H9 (cell line): ENCODE measurements at regions not wholly inside any gene's neighbourhood (a gene's known extent, or its start where the extent isn't known, plus 50 kb on each side); places are given as distances from the start of the nearest gene placed in this dataset.

Source experiments
- DNase-seq: peaks from one replicate; pipeline ENCODE4 v3.0.0-alpha.2; 2017
- H2AFZ ChIP-seq: one replicate; pipeline ENCODE4 v1.6.1; 2013; ENCODE audit warnings: mild to moderate bottlenecking, low read length, control low read depth, moderate library complexity
- H2AK5ac ChIP-seq: 2 replicates; pipeline ENCODE4 v1.6.1; 2013; ENCODE audit warnings: low read length, control low read depth, mixed read lengths; ENCODE audit not compliant: insufficient read length
- H2BK120ac ChIP-seq: one replicate; pipeline ENCODE4 v1.6.1; 2013; ENCODE audit warnings: low read depth, mild to moderate bottlenecking, low read length, control low read depth, inconsistent platforms; ENCODE audit not compliant: poor library complexity, severe bottlenecking
- H2BK12ac ChIP-seq: 2 replicates; pipeline ENCODE4 v1.6.1; 2013; ENCODE audit warnings: low read length, control low read depth, mixed read lengths, low read depth; ENCODE audit not compliant: insufficient read length
- H2BK15ac ChIP-seq: 2 replicates; pipeline ENCODE4 v1.6.1; 2013; ENCODE audit warnings: low read depth, low read length, control low read depth
- H2BK20ac ChIP-seq: one replicate; pipeline ENCODE4 v1.6.1; 2013; ENCODE audit warnings: low read depth, mild to moderate bottlenecking, low read length, control low read depth, inconsistent platforms; ENCODE audit not compliant: poor library complexity, severe bottlenecking
- H2BK5ac ChIP-seq: 2 replicates; pipeline ENCODE4 v1.6.1; 2013; ENCODE audit warnings: low read length, control low read depth, mixed read lengths; ENCODE audit not compliant: insufficient read length
- H3K14ac ChIP-seq: 2 replicates; pipeline ENCODE4 v1.6.1; 2013; ENCODE audit warnings: low read length, control low read depth; ENCODE audit not compliant: insufficient read depth
- H3K18ac ChIP-seq: 2 replicates; pipeline ENCODE4 v1.6.1; 2013; ENCODE audit warnings: low read depth, mild to moderate bottlenecking, mixed read lengths, low read length, control low read depth; ENCODE audit not compliant: insufficient read length
- H3K23ac ChIP-seq: 2 replicates; pipeline ENCODE4 v1.6.1; 2013; ENCODE audit warnings: low read length, control low read depth, mixed read lengths, low read depth; ENCODE audit not compliant: insufficient read length
- H3K23me2 ChIP-seq: 2 replicates; pipeline ENCODE4 v1.6.1; 2013; ENCODE audit warnings: low read depth, mild to moderate bottlenecking, mixed read lengths, low read length, control low read depth; ENCODE audit not compliant: insufficient read length, poor library complexity, severe bottlenecking
- H3K27ac ChIP-seq: 2 replicates; pipeline ENCODE4 v1.5.1; 2013; ENCODE audit warnings: low read length, control low read depth, mixed read lengths, low read depth; ENCODE audit not compliant: insufficient read length
- H3K27me3 ChIP-seq: 2 replicates; pipeline ENCODE4 v1.6.1; 2013; ENCODE audit warnings: low read length, control low read depth, inconsistent platforms; ENCODE audit not compliant: insufficient read depth
- H3K4ac ChIP-seq: 2 replicates; pipeline ENCODE4 v1.6.1; 2013; ENCODE audit warnings: low read depth, mild to moderate bottlenecking, control low read depth, inconsistent platforms, low read length, moderate library complexity
- H3K4me1 ChIP-seq: 2 replicates; pipeline ENCODE4 v1.6.1; 2013; ENCODE audit warnings: low read length, control low read depth, inconsistent platforms; ENCODE audit not compliant: insufficient read depth
- H3K4me2 ChIP-seq: 2 replicates; pipeline ENCODE4 v1.6.1; 2013; ENCODE audit warnings: low read length, control low read depth, mixed read lengths; ENCODE audit not compliant: insufficient read length, insufficient read depth
- H3K56ac ChIP-seq: 2 replicates; pipeline ENCODE4 v1.6.1; 2013; ENCODE audit warnings: low read depth, mild to moderate bottlenecking, mixed read lengths, low read length, control low read depth; ENCODE audit not compliant: insufficient read length
- H3K79me1 ChIP-seq: 2 replicates; pipeline ENCODE4 v1.6.1; 2013; ENCODE audit warnings: low read depth, mild to moderate bottlenecking, moderate library complexity, low read length, control low read depth, inconsistent platforms; ENCODE audit not compliant: insufficient read depth, poor library complexity, severe bottlenecking
- H3K79me2 ChIP-seq: 2 replicates; pipeline ENCODE4 v1.6.1; 2013; ENCODE audit warnings: low read length, control low read depth, inconsistent platforms; ENCODE audit not compliant: insufficient read depth
- H3K9ac ChIP-seq: 2 replicates; pipeline ENCODE4 v1.6.1; 2013; ENCODE audit warnings: low read length, control low read depth, mixed read lengths; ENCODE audit not compliant: insufficient read length; ENCODE audit errors: extremely low read depth
- H3K9me3 ChIP-seq: one replicate; pipeline ENCODE4 v1.6.1; 2013; ENCODE audit warnings: low read depth, low read length, inconsistent platforms; ENCODE audit not compliant: control insufficient read depth
- H3T11ph ChIP-seq: one replicate; pipeline ENCODE4 v1.6.1; 2013; ENCODE audit warnings: mild to moderate bottlenecking, low read length, control low read depth, inconsistent platforms
- H4K20me1 ChIP-seq: one replicate; pipeline ENCODE4 v1.6.1; 2013; ENCODE audit not compliant: control insufficient read depth, insufficient read length, insufficient read depth
- H4K5ac ChIP-seq: 2 replicates; pipeline ENCODE4 v1.6.1; 2013; ENCODE audit warnings: low read depth, mild to moderate bottlenecking, mixed read lengths, low read length, control low read depth; ENCODE audit not compliant: insufficient read length
- H4K8ac ChIP-seq: replicated peaks from 2 replicates; pipeline ENCODE4 v1.6.1; 2013; ENCODE audit warnings: low read length, control low read depth, mixed read lengths, low read depth; ENCODE audit not compliant: insufficient read length
- H4K91ac ChIP-seq: 2 replicates; pipeline ENCODE4 v1.6.1; 2013; ENCODE audit warnings: low read depth, mild to moderate bottlenecking, moderate library complexity, mixed read lengths, low read length, control low read depth; ENCODE audit not compliant: insufficient read length
- H3K27ac Mint-ChIP-seq, 3 experiments: 2 replicates in 2 of 3; 3 replicates in 1 of 3; pipeline ENCODE4 v1.8.0; 2020 to 2021; ENCODE audit warnings: mixed read lengths in 3 of 3, mild to moderate bottlenecking in 1 of 3, moderate library complexity in 1 of 3
- H3K27me3 Mint-ChIP-seq: 2 replicates; pipeline ENCODE4 v1.8.0; 2021; ENCODE audit warnings: low read depth, mild to moderate bottlenecking, moderate library complexity, mixed read lengths
- H3K36me3 Mint-ChIP-seq, 3 experiments: 2 replicates in 2 of 3; 3 replicates in 1 of 3; pipeline ENCODE4 v1.8.0; 2020 to 2021; ENCODE audit warnings: low read depth in 3 of 3, mixed read lengths in 3 of 3; ENCODE audit not compliant: insufficient read depth in 1 of 3
- H3K4me1 Mint-ChIP-seq, 2 experiments: 2 replicates each; pipeline ENCODE4 v1.8.0; 2020; ENCODE audit warnings: mixed read lengths in 2 of 2
- H3K4me3 Mint-ChIP-seq, 2 experiments: 2 replicates in 1 of 2; 3 replicates in 1 of 2; pipeline ENCODE4 v1.8.0; 2020 to 2021; ENCODE audit warnings: mild to moderate bottlenecking in 2 of 2, mixed read lengths in 2 of 2, moderate library complexity in 1 of 2
- H3K9me3 Mint-ChIP-seq, 2 experiments: 2 replicates in 1 of 2; 3 replicates in 1 of 2; pipeline ENCODE4 v1.8.0; 2020; ENCODE audit warnings: mild to moderate bottlenecking in 2 of 2, mixed read lengths in 2 of 2, moderate library complexity in 1 of 2
- WGBS: extraction: QIAGEN DNeasy Blood & Tissue Kit; methylation state at CpG from one replicate; pipeline ENCODE4 v1.1.7; 2013; ENCODE audit warnings: missing lambda C conversion rate, low lambda C conversion rate, mixed read lengths; ENCODE audit not compliant: insufficient read length; ENCODE audit errors: extremely low coverage; 5-methylcytosine and 5-hydroxymethylcytosine counted together
- TF ChIP-seq, protein P1 (sequence below): fragments of 200-600 bp; sonication (generic); conservative IDR thresholded peaks from 3 replicates; pipeline ENCODE4 v1.8.0; 2021; ENCODE audit warnings: antibody characterized with exemption, mild to moderate bottlenecking

DNA sequence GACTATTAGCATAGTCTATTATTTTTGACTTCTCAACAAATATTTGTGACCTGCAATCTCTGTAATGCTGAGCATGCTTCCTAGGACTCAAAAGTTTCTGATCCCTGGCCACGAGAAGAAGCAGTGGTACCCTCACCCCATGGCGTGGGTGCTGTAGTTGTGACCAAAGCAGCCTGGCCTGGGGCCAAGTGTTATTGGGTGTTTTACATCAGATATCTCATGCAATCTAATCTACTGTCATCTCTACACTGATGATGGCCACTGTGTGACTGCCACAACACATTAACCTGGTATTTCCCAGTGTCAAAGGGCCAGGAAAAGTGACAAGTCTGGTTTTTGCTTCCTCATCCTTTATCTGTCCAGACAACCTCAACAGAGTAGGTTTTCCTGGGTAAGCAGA is 80.8 kb upstream of the WIPF1 start:
- Histone ChIP-seq H3K79me2 (no peaks in the 10 kb centered on the region; the same call in 1 of the 2 replicates), H4K5ac (no peak overlapping the region), H3K4ac (no peak overlapping the region), H4K8ac (no peak overlapping the region), H3K23me2 (peaks cover 11% of the 10 kb centered on the region), H2BK12ac (no peak overlapping the region), H3K4me2 (no peak overlapping the region), H2AFZ (no peak overlapping the region), H4K20me1 (no peaks in the 10 kb centered on the region), H2AK5ac (no peak overlapping the region), H3K14ac (no peak overlapping the region), H3K9me3 (peaks cover 1% of the 10 kb centered on the region), H3K4me1 (no peaks in the 10 kb centered on the region; the same call in 1 of the 2 replicates), H3K27me3 (peaks cover 13% of the 10 kb centered on the region; the same call in 1 of the 2 replicates), H2BK5ac (no peak overlapping the region), H2BK15ac (no peak overlapping the region), H3K9ac (no peak overlapping the region), H3K79me1 (no peaks in the 10 kb centered on the region), H3K27ac (no peak overlapping the region), H4K91ac (no peak overlapping the region), H3K23ac (no peak overlapping the region), H2BK120ac (no peak overlapping the region), H2BK20ac (no peak overlapping the region), H3K56ac (no peak overlapping the region), H3T11ph (no peak overlapping the region), H3K18ac (no peak overlapping the region)
- Mint-ChIP-seq H3K27me3 (peaks cover 36% of the 10 kb centered on the region), H3K27ac (no peak overlapping the region), H3K36me3 (peaks cover 0 to 4% (median 4%) of the 10 kb centered on the region in 3 experiments; a peak in 2 of 7 replicates), H3K9me3 (no peaks in the 10 kb centered on the region), H3K4me1 (peaks cover 4 to 12% of the 10 kb centered on the region in 2 experiments), H3K4me3 (no peak overlapping the region)
- WGBS: no CpG with 5 or more reads among the region's 2 CpGs
- TF ChIP-seq, protein P1, sequence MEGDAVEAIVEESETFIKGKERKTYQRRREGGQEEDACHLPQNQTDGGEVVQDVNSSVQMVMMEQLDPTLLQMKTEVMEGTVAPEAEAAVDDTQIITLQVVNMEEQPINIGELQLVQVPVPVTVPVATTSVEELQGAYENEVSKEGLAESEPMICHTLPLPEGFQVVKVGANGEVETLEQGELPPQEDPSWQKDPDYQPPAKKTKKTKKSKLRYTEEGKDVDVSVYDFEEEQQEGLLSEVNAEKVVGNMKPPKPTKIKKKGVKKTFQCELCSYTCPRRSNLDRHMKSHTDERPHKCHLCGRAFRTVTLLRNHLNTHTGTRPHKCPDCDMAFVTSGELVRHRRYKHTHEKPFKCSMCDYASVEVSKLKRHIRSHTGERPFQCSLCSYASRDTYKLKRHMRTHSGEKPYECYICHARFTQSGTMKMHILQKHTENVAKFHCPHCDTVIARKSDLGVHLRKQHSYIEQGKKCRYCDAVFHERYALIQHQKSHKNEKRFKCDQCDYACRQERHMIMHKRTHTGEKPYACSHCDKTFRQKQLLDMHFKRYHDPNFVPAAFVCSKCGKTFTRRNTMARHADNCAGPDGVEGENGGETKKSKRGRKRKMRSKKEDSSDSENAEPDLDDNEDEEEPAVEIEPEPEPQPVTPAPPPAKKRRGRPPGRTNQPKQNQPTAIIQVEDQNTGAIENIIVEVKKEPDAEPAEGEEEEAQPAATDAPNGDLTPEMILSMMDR: no peak
- no peak for DNase-seq
